Hippocampal formation (tissue), 2 donors: ENCODE measurements at regions not wholly inside any gene's neighbourhood (a gene's known extent, or its start where the extent isn't known, plus 50 kb on each side); places are given as distances from the start of the nearest gene placed in this dataset.
A peak's percentile ranks its signal among the peaks of the same experiment; 100 is the strongest.
"Not testable (repeated sequence)": the region's sequence is repeated elsewhere in the genome, so short reads cannot be mapped to it uniquely, and the experiment has no call there.

Experiments used
- DNase-seq, 2 donors: peaks; one replicate each; lab custom pipeline; 2025; lab: John Stamatoyannopoulos, UW

DNA sequence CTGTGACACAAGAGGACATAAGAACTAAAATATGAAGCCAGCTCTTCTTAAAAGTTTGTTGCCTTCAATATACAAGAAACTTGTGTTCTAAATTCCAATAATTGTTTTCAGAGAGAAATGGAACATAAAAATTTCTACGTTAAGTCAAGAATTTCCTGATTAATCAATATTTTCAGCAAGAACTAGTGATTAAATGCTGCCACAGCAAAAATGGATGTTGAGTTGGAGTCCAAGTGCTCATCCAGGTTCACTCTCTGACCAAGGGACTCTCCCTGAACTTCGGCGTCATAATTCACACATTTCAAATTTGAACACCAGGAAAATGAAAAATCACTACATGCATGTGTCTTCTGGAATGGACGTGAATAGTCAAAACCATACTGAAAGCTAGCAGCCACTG lies 1263.6 kb upstream of the GOT2 start:
- no peak for DNase-seq

DNA sequence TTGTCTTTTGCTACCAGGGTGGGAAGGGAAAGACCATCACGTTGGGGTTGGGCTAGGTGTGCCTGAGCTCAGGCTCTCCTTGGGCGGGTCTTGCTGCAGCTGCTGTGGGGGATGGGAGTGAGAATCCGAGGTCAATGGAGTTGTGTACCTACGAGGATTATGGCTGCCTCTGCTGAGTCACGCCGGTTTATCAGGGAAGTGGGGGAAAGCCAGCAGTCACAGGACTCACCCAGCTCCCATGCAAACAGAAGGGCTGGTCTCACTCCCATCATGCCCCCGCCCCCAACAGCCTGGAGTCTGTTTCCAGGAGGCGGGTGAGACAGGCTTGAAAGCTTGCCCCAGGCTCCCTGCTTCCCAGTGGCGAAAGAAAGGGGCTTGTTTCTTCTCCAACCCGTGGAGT lies 1259.0 kb upstream of the GOT2 start:
- DNase-seq, result no peak

DNA sequence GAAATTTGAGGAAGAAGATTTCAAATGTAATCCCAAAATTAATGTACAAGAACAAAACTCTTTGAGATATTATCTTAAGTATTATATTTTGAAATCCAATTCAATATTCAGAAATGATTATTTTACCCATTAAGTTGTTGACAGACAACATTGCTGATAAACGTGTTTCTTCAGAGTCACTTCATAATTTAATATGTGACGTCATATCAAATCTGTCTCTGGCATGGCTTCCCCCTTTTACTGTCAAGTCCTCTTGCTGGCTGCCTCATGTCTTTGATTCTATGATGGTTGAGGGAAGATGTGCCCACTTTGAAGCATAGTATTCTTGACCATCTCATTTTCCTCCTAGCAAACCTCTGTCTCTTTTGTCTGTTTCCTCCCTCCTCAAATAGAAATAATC lies 1257.1 kb upstream of the GOT2 start:
- no peak for DNase-seq

DNA sequence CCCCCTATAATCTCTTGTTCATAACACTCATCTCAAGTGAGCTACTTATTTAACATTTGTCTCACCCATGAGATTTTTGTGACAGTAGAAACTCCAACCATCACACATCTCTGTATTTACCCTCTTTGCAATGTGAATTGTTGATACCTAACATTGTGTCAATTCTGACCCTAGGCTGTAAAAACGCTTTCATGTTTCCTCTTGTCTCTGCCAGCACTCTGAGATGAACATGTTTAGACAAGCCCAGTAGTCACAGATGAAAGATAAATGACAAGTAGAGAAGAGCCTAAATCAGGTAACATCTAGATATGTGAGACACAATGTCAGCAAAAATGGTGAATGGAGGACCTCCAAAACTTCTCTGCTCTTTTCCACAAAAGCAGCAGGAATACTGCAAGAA lies 1254.5 kb upstream of the GOT2 start:
- DNase-seq, result no peak

DNA sequence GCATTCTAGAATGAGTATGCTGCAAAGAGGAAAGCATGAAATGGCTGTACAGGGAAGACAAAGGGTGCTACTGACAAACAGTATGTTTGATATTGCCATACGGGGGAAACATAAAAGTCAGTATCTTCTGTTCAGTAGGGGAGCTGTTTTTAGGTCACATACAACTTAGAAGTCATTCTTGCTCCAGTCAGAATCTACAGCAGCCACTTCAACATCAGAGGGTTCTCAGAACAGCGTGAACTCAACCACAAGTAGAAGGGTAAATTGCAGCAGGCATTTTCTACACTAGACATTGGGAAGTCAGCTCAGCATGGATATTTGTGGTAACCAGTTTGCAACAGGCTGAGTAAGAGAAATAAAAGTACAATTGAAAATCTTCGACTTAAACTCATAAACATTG lies 1241.8 kb upstream of the GOT2 start:
- DNase-seq, result no peak

DNA sequence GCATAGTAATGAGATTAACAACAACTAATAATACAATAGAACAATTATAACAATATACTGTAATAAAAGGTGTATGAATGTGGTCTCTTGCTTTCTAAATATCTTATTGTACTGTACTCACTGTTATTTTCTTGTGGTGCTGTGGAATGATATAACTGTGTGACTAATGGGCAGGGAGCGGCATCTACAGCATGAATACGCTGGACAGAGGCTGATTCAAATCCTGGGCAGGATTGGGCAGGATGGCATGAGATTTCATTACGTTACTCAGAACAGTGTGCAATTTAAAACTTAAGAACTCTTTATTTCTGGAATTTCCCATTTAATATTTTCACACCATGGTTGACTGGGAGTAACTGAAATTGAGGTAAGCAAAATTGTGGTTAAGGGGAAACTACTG lies 1239.8 kb upstream of the GOT2 start:
- no peak for DNase-seq

DNA sequence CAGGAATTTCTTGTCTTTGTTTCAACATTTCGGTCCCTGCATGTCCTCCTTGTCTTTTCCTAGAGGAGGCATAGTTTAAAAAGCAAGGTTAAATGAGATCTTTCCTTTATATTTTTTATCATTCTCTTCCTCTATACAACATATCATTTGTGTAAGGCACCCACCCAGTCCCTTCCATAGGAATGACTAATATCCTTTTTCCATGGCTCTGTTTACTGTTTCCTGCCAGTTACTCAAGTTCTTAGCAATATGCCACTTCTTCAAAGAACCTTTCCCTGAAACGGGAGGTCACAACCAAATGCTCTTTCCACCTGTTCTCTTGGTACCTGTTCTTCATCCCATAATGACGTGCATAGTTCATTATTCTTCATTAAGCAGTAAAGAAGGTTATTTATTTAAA lies 1237.1 kb upstream of the GOT2 start:
- no peak for DNase-seq

DNA sequence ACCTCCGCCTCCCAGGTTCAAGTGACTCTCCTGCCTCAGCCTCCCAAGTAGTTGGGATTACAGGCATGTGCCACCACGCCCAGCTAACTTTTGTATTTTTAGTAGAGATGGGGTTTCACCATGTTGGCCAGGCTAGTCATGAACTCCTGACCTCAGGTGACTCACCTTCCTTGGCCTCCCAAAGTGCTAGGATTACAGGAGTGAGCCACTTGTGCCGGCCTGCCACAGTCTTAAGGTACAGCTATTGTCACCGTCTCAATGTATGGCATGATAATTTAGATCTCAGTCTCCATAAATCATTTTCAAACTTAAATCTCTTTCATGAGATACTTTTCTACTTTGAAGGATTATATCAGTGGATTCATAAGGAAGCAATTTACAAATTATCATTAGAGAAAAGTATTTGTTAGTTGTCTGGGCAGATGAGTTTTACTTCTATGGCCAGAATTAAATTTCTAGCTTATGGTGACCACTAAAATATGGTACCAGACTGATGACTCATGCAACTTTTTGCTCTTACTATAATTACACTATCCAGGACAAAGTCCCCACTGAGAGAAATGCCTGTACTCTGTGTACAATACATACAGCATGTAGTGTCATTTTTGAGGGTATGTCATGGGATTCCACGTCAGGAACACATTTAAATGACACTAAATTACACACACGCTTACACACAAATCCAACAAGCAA lies 1230.3 kb upstream of the GOT2 start:
- no peak for DNase-seq

DNA sequence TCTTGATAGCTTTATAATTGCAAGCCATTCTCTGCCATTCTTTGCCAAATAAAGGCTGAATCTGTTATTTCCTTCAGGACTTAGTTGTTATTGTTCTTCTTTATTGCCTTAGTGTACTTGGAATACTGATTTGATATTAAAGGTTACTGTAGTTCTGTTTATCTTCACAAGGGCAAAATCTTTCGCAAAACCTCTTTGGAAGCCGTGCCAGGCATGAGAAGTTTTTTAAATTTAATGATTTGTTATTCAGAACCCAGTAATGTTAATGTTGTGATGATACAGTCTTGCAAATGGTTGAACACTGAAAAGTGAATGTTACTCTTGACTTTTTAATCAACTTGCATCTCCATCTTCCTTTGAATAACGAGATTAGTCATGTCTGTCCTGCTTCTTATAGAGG lies 1225.2 kb upstream of the GOT2 start:
- no peak for DNase-seq

DNA sequence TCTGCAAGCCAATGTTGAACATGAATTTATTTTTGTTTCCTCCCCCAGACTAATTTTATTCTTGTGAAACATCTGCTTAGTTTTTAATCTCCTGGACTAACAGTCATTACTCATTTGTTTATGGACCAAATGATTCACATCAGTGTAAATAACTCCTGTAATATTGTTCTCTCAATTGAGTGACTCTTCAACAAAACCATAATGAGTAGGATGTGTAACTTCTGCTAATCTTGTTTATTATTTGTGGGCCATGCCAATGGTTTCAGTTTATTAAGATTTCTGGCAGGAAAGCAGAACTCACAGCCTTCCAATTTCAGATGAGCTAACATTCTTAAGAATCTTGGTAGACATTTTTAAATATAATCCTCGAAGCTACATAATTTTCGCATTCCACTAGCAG lies 1216.3 kb upstream of the GOT2 start:
- no peak for DNase-seq

DNA sequence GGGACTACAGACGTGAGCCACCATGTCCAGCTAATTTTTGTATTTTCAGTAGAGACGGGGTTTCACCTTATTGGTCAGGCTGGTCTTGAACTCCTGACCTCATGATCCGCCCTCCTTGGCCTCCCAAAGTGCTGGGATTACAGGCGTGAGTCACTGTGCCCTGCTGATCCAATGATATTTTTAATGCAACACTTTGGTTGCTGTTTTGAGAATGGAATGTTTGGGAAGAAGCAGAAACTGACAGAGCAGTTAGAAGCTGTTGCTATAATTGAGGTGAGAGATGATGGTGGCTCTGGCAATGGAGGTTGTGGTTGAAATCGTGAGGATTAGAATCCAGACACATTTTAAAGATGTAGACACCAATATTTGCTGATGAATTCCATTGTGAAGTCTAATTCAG lies 1209.9 kb upstream of the GOT2 start:
- DNase-seq, result not testable (repeated sequence)

DNA sequence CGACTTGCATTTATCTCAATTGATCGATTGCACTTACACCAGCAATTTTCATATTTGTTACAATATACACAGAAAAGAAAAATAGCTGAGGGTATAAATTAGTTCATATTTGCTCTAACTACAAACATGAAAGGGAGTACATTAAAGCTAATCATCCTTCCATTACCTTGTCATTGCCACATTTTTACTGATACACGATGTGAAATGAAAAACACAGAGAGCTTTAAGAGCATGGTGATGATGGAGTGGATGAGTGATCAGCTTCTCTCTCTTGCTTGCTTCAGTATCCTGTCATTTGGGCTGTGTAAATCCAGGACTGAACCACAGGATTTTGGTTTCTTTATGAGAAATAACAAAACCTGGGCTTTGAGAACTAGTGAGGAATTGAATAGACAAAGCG lies 1207.5 kb upstream of the GOT2 start:
- no peak for DNase-seq

DNA sequence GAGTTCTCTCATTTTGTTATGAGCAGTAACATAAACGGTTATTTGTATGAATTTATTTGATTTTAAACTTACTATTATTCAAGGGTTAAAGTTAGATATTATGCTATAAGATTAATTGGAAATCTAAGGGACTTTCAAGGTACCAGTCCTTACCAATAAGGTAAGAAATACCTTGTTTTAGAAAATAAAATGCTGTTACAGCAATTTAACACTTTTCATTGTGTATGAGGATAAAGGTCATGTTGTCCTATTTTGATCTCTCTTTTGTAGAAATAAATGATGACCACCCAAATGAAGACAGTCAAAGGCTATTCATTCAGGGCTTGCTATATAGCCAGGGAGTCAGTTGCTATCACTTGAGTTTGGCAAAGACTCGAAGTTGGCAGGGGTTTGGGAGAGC lies 1185.9 kb upstream of the GOT2 start:
- DNase-seq, result no peak

DNA sequence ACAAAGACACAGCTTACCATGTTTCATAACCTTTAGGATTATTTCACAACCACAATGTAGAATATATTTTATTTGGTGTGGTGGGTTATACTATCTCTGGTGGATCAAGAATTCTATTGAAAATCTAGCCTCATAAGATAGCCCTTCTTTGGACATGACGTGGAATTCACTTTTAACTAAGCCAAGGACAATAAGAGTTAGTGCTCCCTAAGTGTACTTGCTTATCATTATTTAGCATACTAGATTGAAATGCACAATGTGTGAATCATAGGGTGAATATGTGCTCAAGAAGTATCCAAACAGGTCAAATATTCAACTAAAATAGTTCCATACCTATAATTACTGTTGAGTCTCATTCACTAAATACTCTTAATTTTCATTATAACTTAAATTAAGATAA lies 1179.5 kb upstream of the GOT2 start:
- no peak for DNase-seq

DNA sequence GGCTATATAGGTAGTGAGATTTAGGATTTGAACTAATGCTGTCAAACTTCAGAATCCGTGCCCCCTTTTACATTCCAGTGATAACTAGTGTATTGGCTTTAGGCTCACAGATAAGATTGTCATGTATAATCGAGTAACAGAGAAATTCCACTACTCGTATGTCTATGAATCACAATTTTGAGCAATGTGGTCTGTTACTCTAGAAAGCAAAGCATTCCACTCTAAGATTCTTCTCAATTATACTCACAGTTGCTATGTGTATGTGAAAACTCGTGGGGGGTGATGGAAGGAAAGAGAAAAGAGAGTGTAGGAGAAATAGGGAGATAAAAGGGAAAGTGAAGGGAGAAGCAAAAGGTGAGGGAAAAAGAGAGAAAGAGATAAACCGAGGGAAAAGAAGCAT lies 1175.1 kb upstream of the GOT2 start:
- no peak for DNase-seq

DNA sequence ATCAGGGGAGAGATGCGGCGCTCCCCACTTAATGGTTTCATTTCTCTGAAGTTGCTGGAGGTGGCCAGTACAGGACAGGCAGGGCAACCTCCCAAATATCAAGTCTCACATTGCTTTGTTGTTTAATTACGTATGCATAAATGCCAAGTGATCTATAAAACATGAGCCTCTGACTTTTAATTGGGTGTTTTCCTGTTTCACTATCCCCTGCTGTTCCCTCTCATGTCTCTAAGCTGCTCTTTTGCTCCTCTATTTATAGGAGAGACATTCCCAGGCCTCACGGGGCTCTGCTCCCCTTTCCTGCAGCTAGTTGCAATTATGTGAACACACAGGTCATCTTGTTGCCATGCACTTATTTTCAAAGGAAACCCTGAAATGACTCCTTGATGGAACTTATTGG lies 1173.5 kb upstream of the GOT2 start:
- no peak for DNase-seq

DNA sequence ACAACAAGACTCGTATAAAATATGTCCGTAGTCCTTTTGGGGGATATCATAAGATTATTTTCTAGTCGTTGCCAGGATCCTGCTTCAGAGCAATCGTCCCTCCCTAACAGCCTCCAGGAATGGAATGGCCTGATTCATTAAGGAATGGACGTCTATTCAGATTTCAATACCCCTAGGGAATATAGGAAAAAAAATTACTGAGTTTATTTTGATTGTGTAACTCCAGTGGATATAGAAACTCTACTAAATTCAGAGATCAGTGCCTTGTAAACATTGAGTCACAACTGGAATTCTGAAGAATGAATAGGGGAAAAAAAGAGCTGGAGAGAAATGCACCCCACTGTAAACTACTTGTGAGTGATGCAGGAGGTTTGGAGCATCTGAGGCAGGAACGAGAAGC lies 1171.5 kb upstream of the GOT2 start:
- no peak for DNase-seq

DNA sequence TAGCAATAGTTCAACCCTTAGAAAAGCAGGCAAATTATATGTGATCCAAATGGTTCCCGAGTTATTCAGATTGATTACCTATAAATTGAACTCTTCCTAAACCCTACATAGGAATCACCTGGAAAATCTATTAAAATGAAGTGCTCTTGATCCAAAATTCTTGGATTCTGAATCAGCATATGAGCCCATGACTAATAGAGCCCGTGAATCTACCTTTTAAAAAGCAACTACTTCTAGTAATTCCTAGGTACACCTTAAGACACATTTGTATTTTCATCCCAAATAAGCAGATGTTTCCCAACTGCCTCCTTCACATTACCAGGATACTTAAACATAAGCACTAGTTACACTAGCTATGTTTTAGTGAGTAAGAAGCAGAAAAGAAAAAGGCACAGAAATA lies 1171.0 kb upstream of the GOT2 start:
- no peak for DNase-seq

DNA sequence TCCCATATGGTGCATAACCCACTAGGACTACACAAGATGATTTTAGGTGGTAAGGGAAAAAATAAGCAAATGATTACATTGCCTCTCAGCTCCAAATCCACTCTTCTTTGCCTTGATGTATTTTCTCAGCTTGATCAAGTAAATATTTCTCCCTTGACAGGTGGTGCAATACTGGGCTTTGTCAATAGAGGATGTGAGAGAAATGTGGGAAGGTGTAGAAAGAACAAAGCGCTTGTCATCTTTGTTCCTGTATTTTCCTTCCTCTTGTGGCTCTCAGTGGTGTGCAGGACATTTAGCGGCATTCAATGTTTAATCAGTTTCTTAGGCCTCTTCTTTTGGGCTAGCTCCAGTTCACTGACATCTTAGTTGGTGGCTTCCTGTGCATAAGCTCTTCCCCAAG lies 1165.8 kb upstream of the GOT2 start:
- no peak for DNase-seq

DNA sequence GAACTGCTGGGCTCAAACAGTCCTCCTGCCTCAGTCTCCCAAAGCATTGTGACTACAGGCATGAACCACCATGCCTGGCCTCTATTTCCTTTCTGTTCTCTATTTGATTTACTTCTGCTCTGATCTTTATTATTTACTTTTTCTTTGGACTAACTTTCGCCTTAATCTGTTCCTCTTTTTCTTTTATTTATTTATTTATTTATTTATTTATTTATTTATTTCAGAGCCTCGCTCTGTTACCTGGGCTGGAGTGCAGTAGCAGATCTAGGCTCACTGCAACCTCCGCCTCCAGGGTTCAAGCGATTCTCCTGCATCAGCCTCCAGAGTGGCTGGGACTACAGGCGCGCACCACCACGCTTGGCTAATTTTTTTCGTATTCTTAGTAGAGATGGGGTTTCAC lies 1158.3 kb upstream of the GOT2 start:
- no peak for DNase-seq

DNA sequence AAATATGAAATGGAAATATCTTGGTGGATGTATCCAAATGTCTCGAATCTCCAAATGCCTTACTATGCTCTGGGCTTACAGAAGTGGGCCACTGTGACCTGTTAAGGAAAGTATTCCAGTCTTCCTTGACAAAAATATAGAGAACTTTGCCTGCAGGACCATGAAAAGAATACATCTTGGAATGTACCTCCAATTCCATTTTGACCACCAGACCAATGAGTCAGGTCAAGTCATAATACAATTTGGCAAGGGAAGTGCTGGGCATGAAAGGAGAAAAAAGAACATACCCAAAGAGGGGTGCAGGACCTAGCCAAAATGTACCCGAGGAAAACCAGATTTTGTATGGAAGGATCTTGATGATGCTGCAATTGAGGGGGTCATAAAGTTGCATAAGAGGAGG lies 1153.7 kb upstream of the GOT2 start:
- no peak for DNase-seq

DNA sequence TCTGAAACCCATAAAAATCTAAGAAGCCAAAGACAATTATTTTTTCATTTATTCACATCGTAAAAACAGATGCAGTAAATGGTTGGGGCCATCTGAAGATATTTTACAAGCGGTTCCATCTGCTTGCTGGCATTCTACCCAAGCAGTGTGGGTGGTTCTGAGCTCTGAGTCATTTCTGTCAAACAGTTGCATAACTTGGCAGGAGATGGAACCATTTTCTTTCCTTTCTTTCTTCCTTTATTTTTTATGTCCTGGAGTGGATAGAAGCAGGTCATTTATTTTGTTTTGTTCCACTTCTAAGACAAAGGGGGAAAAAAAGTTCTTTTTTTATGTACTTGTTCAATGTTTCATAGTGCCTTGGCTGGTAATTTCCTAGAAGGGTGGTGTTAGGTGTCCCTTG lies 1151.9 kb upstream of the GOT2 start:
- peak in 1 of 2 donors; percentile 52 for DNase-seq

DNA sequence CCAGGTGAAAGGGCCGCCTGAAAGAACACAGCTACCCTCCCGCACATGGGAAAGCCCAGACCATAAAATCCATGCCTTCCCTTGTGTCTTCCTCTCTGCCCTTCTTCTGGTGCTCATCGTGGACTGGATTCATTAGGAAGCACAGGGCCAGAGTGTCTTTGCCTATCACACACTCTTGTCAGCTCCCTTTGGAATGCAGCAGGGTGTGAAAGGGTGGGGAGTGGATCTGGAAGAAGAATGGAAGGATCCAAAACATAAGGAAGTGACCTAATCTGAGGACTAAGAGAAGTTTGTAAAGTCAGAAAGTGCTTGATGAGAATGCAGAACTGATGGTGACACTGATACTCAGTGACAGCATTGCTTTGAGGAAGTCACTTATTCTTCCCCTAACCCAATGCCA lies 1147.3 kb upstream of the GOT2 start:
- DNase-seq, result no peak

DNA sequence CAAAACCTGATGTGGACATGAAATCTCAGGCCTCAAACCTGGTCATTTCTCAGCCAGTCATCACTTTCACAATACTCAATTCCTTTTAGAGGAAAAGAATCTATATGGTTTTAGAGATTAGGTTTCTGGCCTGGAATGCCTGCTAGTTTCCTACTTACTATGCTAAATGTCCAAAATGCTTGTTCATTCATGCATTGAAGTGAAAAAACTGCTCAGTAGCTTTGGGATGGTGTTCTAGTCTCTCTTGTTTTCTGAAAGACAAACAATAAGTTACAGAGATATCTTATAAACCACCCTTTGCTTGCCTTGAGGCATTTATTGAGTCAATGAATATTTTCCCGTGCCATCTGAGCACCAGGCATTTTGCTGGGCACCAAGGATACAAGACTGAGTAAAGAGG lies 1146.5 kb upstream of the GOT2 start:
- no peak for DNase-seq

DNA sequence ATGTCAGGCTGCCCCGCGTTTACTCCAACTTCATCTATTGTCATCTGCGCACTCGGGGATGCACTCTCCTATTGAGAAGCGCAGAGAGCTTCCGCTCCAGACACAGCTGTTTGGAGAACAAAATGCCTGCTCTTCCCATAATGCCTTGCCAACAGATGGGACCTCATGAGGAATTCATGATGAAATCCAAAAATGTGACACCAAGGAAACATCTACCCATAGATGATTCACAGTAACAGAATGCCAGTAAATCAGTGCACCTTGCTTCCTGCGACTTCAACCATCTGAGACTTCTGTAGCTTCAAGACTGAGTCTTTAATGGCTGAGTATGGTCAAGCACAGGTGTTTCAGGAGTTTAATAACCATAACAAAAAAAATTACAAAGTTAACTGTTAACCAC lies 1144.9 kb upstream of the GOT2 start:
- no peak for DNase-seq
